ENCODE measurements at regions not wholly inside any gene's neighbourhood (a gene's known extent, or its start where the extent isn't known, plus 50 kb on each side); places are given as distances from the start of the nearest gene placed in this dataset.

GRCh38 chr5:39896104-39896503 is 471.3 kb upstream of the DAB2 start:
- no peak for DNase-seq (ENCODE audit: low read depth)

GRCh38 chr5:39892708-39893107 is 467.9 kb upstream of the DAB2 start:
- DNase-seq (ENCODE audit: low read depth) = peak; percentile 18

GRCh38 chr5:39891376-39891775 is 466.6 kb upstream of the DAB2 start:
- peak; percentile 25 for DNase-seq (ENCODE audit: low read depth)

GRCh38 chr5:39880985-39881384 is 456.2 kb upstream of the DAB2 start:
- no peak for DNase-seq (ENCODE audit: low read depth)

GRCh38 chr5:39877479-39877878 is 452.7 kb upstream of the DAB2 start:
- DNase-seq (ENCODE audit: low read depth) = no peak

GRCh38 chr5:39876146-39876545 is 451.4 kb upstream of the DAB2 start:
- DNase-seq (ENCODE audit: low read depth) = no peak

GRCh38 chr5:39870137-39870536 is 445.4 kb upstream of the DAB2 start:
- no peak for DNase-seq (ENCODE audit: low read depth)

GRCh38 chr5:39869396-39869795 is 444.6 kb upstream of the DAB2 start:
- no peak for DNase-seq (ENCODE audit: low read depth)

GRCh38 chr5:39867923-39868322 is 443.1 kb upstream of the DAB2 start:
- DNase-seq (ENCODE audit: low read depth) = no peak

- no peak for DNase-seq (ENCODE audit: low read depth)
These were observed 439.3 kb upstream of the DAB2 start for GRCh38 chr5:39863926-39864552.

- no peak for DNase-seq (ENCODE audit: low read depth)
These were observed 432.3 kb upstream of the DAB2 start for GRCh38 chr5:39857041-39857440.

- DNase-seq (ENCODE audit: low read depth) = no peak
These were observed 430.1 kb upstream of the DAB2 start for GRCh38 chr5:39854771-39855410.

- DNase-seq (ENCODE audit: low read depth) = no peak
These were observed 425.5 kb upstream of the DAB2 start for GRCh38 chr5:39850291-39850690.

GRCh38 chr5:39846144-39846543 is 421.4 kb upstream of the DAB2 start:
- no peak for DNase-seq (ENCODE audit: low read depth)

- DNase-seq (ENCODE audit: low read depth) = no peak
These were observed 419.0 kb upstream of the DAB2 start for GRCh38 chr5:39843767-39844166.

GRCh38 chr5:39835371-39835770 is 410.6 kb upstream of the DAB2 start:
- DNase-seq (ENCODE audit: low read depth) = no peak

GRCh38 chr5:39829441-39829840 is 404.7 kb upstream of the DAB2 start:
- no peak for DNase-seq (ENCODE audit: low read depth)

- peak; percentile 13 for DNase-seq (ENCODE audit: low read depth)
These were observed 401.3 kb upstream of the DAB2 start for GRCh38 chr5:39826051-39826450.

- DNase-seq (ENCODE audit: low read depth) = no peak
These were observed 400.5 kb upstream of the DAB2 start for GRCh38 chr5:39825301-39825700.

GRCh38 chr5:39822020-39822419 is 397.2 kb upstream of the DAB2 start:
- no peak for DNase-seq (ENCODE audit: low read depth)

- no peak for DNase-seq (ENCODE audit: low read depth)
These were observed 392.1 kb upstream of the DAB2 start for GRCh38 chr5:39816866-39817265.

GRCh38 chr5:39816156-39816845 is 391.5 kb upstream of the DAB2 start:
- DNase-seq (ENCODE audit: low read depth) = no peak

- no peak for DNase-seq (ENCODE audit: low read depth)
These were observed 390.9 kb upstream of the DAB2 start for GRCh38 chr5:39815711-39816110.

GRCh38 chr5:39811381-39811780 is 386.6 kb upstream of the DAB2 start:
- no peak for DNase-seq (ENCODE audit: low read depth)

Data from HS-5 (cell line).